Erythroblast (primary cell): ENCODE measurements at regions not wholly inside any gene's neighbourhood (a gene's known extent, or its start where the extent isn't known, plus 50 kb on each side); places are given as distances from the start of the nearest gene placed in this dataset.

Experiments used
- GATA1 ChIP-seq: IDR thresholded peaks from 2 replicates; pipeline ENCODE4 v1.6.1; 2011; ENCODE audit warnings: low read depth, mild to moderate bottlenecking, control low read depth, low read length, moderate library complexity
- POLR2A ChIP-seq: IDR thresholded peaks from 2 replicates; pipeline ENCODE4 v1.6.1; 2011; ENCODE audit warnings: mild to moderate bottlenecking, low read length

GRCh38 chr16:52690468-52690867 is 143.5 kb upstream of the TOX3 start:
- TF ChIP-seq POLR2A (no peak), GATA1 (no peak)
